HEK293 (cell line): ENCODE measurements at regions not wholly inside any gene's neighbourhood (a gene's known extent, or its start where the extent isn't known, plus 50 kb on each side); places are given as distances from the start of the nearest gene placed in this dataset.

Source experiments
- WT1 ChIP-seq: fragments of 450-650 bp; formaldehyde crosslinking; IDR thresholded peaks from 2 replicates; pipeline ENCODE4 v1.5.1; 2016; ENCODE audit warnings: missing biosample characterization, missing genetic modification characterization
- YY1 ChIP-seq: fragments of 450-650 bp; formaldehyde crosslinking; IDR thresholded peaks from 2 replicates; pipeline ENCODE4 v1.5.1; 2018; ENCODE audit warnings: missing biosample characterization, missing genetic modification characterization
- ZBTB17 ChIP-seq: fragments of 450-650 bp; formaldehyde crosslinking; IDR thresholded peaks from 2 replicates; pipeline ENCODE4 v1.5.1; 2016; ENCODE audit warnings: missing biosample characterization, missing genetic modification characterization
- ZNF514 ChIP-seq: fragments of 450-650 bp; formaldehyde crosslinking; IDR thresholded peaks from 2 replicates; pipeline ENCODE4 v1.5.1; 2016; ENCODE audit warnings: missing biosample characterization, missing genetic modification characterization
- TF ChIP-seq, protein P1 (sequence below): IDR thresholded peaks from 2 replicates; pipeline ENCODE4 v1.6.1; 2011; ENCODE audit warnings: mild to moderate bottlenecking, low read depth, low read length, borderline replicate concordance
- TF ChIP-seq, protein P2 (sequence below): fragments of 450-650 bp; formaldehyde crosslinking; IDR thresholded peaks from 2 replicates; pipeline ENCODE4 v1.5.1; 2016; ENCODE audit warnings: missing biosample characterization, missing genetic modification characterization
- TF ChIP-seq, protein P3 (sequence below): fragments of 450-650 bp; formaldehyde crosslinking; IDR thresholded peaks from 2 replicates; pipeline ENCODE4 v1.5.1; 2016; ENCODE audit warnings: missing biosample characterization, missing genetic modification characterization

DNA sequence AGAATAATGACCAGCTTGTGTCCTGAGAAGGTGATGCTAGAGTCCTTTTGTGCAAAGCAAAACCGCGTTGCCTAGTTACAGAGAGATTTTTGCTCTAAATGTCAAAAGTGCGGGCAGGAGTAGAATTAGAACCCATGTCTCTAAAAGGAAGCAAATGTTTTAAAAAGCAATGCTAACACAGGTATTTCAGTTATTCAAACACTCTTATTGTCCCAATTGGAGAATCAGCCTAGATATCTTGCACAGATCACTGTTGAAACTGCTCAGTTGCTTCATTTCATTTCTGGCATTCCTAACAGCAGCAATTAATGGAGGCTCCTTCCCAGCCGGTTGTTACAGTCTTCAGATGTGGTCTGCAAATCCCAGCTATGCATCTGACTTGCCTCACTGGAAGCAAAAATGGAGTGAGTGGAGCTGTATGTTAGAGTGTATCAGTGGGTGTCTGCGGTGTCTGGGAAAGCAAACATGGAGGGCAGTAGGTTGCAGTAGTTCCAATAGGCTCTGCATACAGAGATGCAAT, 55.6 kb upstream of the SEMA6D start:
- no peak for TF ChIP-seq ZNF514 (tag by site-specific recombination)
- TF ChIP-seq, protein P1, sequence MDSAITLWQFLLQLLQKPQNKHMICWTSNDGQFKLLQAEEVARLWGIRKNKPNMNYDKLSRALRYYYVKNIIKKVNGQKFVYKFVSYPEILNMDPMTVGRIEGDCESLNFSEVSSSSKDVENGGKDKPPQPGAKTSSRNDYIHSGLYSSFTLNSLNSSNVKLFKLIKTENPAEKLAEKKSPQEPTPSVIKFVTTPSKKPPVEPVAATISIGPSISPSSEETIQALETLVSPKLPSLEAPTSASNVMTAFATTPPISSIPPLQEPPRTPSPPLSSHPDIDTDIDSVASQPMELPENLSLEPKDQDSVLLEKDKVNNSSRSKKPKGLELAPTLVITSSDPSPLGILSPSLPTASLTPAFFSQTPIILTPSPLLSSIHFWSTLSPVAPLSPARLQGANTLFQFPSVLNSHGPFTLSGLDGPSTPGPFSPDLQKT = no peak
- TF ChIP-seq, protein P2, sequence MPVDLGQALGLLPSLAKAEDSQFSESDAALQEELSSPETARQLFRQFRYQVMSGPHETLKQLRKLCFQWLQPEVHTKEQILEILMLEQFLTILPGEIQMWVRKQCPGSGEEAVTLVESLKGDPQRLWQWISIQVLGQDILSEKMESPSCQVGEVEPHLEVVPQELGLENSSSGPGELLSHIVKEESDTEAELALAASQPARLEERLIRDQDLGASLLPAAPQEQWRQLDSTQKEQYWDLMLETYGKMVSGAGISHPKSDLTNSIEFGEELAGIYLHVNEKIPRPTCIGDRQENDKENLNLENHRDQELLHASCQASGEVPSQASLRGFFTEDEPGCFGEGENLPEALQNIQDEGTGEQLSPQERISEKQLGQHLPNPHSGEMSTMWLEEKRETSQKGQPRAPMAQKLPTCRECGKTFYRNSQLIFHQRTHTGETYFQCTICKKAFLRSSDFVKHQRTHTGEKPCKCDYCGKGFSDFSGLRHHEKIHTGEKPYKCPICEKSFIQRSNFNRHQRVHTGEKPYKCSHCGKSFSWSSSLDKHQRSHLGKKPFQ (tag by site-specific recombination) = no peak
- TF ChIP-seq, protein P3, sequence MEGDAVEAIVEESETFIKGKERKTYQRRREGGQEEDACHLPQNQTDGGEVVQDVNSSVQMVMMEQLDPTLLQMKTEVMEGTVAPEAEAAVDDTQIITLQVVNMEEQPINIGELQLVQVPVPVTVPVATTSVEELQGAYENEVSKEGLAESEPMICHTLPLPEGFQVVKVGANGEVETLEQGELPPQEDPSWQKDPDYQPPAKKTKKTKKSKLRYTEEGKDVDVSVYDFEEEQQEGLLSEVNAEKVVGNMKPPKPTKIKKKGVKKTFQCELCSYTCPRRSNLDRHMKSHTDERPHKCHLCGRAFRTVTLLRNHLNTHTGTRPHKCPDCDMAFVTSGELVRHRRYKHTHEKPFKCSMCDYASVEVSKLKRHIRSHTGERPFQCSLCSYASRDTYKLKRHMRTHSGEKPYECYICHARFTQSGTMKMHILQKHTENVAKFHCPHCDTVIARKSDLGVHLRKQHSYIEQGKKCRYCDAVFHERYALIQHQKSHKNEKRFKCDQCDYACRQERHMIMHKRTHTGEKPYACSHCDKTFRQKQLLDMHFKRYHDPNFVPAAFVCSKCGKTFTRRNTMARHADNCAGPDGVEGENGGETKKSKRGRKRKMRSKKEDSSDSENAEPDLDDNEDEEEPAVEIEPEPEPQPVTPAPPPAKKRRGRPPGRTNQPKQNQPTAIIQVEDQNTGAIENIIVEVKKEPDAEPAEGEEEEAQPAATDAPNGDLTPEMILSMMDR (tag by site-specific recombination) = no peak
- TF ChIP-seq YY1 (tag by site-specific recombination) = no peak
- TF ChIP-seq ZBTB17 = no peak
- no peak for TF ChIP-seq WT1 (tag by site-specific recombination)
